SK-N-SH (cell line): ENCODE measurements at regions not wholly inside any gene's neighbourhood (a gene's known extent, or its start where the extent isn't known, plus 50 kb on each side); places are given as distances from the start of the nearest gene placed in this dataset.

ENCODE experiments used
- CHD2 ChIP-seq: fragments of 150-350 bp; IDR thresholded peaks from 2 replicates; pipeline ENCODE4 v1.6.1; 2018; ENCODE audit warnings: low read length; ENCODE audit not compliant: partially characterized antibody
- CTCF ChIP-seq: fragments of 200-600 bp; sonication (generic); IDR thresholded peaks from 2 replicates; pipeline ENCODE4 v1.6.1; 2017; ENCODE audit warnings: antibody characterized with exemption, mild to moderate bottlenecking, moderate library complexity
- EZH2phosphoT487 ChIP-seq: fragments of 200-600 bp; sonication (generic); IDR thresholded peaks from 2 replicates; pipeline ENCODE4 v1.6.1; 2017; ENCODE audit warnings: low read depth, mixed run types, mild to moderate bottlenecking, antibody characterized with exemption, moderate library complexity, borderline replicate concordance
- FOXJ3 ChIP-seq: sonication (generic); formaldehyde crosslinking; IDR thresholded peaks from 2 replicates; pipeline ENCODE4 v1.5.1; 2020; ENCODE audit warnings: mild to moderate bottlenecking, missing genetic modification reagents
- IRF3 ChIP-seq: fragments of 150-350 bp; IDR thresholded peaks from 2 replicates; pipeline ENCODE4 v1.6.1; 2016; ENCODE audit warnings: mild to moderate bottlenecking, low read depth, low read length
- MAX ChIP-seq: IDR thresholded peaks from 2 replicates; pipeline ENCODE4 v1.4.0; 2012; ENCODE audit warnings: low read depth
- POLR2AphosphoS5 ChIP-seq: IDR thresholded peaks from 2 replicates; pipeline ENCODE4 v1.6.1; 2012; ENCODE audit warnings: low read depth, low read length
- RAD21 ChIP-seq: IDR thresholded peaks from 2 replicates; pipeline ENCODE4 v1.6.1; 2012; ENCODE audit warnings: mild to moderate bottlenecking, low read length
- RXRA ChIP-seq: IDR thresholded peaks from 2 replicates; pipeline ENCODE4 v1.4.0; 2012; ENCODE audit warnings: low read depth, mild to moderate bottlenecking, borderline replicate concordance
- SMC3 ChIP-seq: IDR thresholded peaks from 2 replicates; pipeline ENCODE4 v1.6.1; 2012; ENCODE audit warnings: low read depth, low read length, improper control_type of control experiment
- TAF1 ChIP-seq: IDR thresholded peaks from 2 replicates; pipeline ENCODE4 v1.6.1; 2012; ENCODE audit warnings: low read depth, mild to moderate bottlenecking, low read length, moderate library complexity, borderline replicate concordance
- USF2 ChIP-seq: fragments of 150-350 bp; IDR thresholded peaks from 2 replicates; pipeline ENCODE4 v1.6.1; 2017; ENCODE audit warnings: antibody characterized with exemption, low read length, low read depth, borderline replicate concordance

- TF ChIP-seq CTCF (no peak), POLR2AphosphoS5 (no peak), RAD21 (no peak), IRF3 (no peak), EZH2phosphoT487 (no peak), CHD2 (no peak), RXRA (no peak), FOXJ3 (CRISPR knock-in tag) (no peak), TAF1 (no peak), USF2 (no peak), MAX (no peak), SMC3 (no peak)
These were observed 767.9 kb downstream of the TMEM121 start for GRCh38 chr14:106294324-106294723.
